GM18868 (cell line): ENCODE measurements at regions not wholly inside any gene's neighbourhood (a gene's known extent, or its start where the extent isn't known, plus 50 kb on each side); places are given as distances from the start of the nearest gene placed in this dataset.

ENCODE experiments used
- ATAC-seq: cut with Tn5 transposase; IDR thresholded peaks from one replicate; pipeline ENCODE4 v1.9.1; 2021; ENCODE audit warnings: mild to moderate bottlenecking, moderate library complexity; ENCODE audit not compliant: unreplicated experiment

DNA sequence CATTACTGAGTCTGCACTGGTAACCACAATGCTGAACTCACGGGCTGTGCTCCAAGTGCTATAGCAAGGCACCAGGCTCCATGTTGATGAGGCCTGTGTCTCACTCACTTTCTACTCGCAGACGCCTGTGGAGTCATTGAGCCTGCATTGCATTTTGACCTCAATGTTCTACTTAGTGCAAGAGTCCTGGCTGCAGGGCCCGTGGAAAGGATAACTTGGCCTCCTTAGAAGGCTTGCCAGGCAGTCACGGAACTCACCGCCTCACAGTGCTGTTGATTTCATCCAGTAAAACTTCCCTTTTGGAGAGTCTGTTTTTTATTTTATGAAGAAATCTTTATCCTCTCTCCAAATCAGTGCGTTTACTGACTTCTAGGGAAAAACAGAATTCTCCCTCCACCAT lies 290.4 kb downstream of the RNF144A start:
- no peak for ATAC-seq

DNA sequence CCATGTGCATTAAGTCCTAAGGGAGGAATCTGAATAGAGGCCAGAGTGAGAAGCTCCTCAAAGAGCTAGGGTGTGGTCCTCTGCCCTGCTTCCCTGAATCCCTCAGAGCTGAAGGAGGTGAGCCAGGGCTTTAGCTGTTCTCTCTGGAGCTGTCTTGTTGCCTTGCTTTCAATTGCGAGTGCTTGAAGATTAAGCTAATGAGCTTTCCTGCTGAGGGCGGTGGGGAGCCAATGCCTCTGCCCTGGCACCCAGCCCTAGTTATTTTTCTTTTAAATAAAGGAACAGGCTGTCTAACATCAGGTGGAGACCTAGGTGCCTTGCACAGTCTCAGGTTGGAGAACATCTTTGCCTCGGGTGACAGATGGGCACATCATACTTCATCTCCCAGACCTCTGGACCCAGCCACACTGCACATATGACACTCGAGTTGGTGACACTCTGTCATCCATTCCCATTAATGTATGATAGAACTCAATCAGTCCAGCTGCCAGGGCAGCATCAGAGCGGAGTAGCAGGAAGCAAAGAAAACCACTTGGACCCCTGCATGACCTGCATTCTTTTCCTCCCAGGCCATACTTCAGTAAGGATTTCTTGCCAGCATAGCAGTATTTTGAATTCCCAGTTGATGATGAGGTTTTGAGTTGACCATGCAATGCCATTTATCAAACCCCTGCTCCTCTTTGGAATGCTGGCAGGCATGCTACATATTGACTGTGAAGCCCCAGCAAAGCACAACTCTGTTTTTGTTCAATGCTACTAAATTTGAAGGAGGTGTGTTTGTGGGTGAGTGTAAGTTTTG lies 292.7 kb downstream of the RNF144A start:
- ATAC-seq: no peak

DNA sequence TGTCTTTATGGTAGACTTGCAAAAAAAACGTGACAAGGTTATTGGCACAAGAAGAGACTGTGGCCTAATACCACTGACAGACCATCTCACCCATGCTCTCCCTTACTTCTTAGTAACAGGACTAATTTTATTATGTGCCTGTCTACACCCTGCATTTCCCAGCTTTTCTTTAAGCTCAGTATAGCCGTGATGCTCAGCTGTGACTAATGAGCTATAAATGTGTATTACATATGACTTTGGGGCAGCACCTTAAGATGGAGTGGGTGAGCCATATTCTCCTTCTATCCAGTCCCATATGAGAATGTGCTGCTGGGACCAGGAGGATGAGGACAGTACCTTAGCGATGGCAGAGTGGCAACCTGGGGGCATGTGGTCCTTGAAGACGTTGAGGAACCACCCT lies 293.5 kb downstream of the RNF144A start:
- no peak for ATAC-seq

DNA sequence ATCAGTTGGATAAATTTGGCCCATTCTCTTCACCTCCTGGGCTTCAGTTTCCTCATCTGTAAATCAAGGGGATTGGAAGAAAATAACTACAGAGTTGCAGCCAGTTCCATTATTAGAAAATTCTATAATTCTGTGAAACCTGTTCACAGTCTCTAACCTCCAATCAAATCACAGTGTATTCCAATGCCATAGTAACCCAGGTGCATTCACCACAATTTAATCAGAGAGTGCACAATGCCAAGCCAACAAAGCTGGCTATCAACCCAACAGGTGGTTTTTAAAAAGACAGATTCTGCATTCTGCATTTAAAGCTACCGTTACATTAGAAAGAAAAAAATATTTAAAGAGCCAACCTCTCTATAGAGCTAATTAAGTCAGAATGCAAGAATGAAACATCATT lies 308.6 kb downstream of the RNF144A start:
- ATAC-seq: no peak

DNA sequence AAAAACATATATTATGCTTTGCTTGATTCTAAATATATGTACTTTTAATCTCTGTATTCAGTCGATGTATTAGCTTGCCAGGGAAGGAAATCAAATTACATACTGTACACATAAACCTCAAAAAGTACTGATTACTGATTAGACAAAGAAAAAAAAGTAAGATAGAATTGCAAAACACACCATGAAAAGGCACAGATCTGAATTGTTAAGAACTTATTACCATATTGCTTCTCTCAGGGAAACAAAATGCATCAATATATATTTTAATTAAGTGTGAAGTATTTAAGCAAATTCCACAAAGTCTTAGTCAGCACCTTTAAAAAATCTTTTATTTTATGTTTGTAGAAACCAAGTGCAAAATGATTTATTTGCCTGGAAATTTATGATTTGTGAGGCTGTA lies 309.3 kb downstream of the RNF144A start:
- no peak for ATAC-seq

DNA sequence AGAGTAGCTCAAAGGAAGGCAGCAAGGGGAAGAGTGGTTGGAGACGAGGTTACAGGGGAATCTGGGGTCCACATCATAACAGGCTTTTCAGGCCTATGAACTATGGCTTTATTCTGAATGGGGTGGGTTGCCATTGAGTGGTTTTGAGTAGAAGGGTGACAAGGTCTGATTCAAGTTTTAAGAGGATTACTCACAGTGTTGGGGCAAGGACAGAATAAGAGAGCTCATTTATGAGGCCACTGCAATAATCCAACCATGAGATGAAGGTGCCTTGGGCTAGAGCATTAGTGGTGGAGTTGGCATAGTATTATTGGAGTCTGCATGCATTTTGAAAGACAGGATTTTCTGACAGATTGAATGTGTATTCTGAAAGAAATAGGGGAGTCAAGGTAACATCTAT lies 315.9 kb downstream of the RNF144A start:
- no peak for ATAC-seq

DNA sequence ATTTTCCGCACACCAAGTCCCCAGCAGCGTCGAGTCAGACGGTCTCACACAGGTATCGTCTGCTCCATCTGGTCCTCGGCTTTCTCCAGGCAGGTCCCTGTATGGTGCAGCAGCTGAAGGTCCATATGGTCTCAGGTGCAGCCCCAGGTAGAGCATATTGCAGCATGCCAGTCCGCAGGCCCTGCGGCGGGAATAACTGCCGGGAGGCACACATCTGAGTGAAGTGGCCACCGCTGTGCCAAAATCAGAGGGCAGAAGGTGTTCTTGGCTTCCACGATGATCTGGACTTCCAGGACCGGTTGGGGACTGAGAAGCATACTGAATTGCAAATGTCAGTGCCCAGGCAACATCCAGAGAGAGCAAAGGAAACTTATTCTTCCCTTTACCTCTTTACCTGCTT lies 320.3 kb downstream of the RNF144A start:
- ATAC-seq: no peak

DNA sequence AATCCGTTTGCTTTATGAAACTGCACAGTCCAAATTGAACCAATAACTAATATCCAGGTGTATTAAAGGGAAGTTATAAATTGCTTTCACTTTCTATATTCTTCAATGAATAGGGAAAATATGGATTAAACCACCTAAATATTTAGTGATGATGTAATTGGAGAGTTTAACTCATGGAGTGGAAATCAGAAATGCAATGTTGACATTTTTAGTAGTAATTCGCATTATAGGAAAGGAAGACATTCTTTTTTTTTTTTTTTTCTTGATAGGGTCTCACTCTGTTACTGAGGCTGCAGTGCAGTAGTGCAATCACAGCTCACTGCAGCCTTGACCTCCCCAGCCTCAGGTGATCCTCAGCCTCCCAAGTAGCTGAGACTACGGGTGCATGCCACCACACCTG lies 321.9 kb downstream of the RNF144A start:
- ATAC-seq: no peak

DNA sequence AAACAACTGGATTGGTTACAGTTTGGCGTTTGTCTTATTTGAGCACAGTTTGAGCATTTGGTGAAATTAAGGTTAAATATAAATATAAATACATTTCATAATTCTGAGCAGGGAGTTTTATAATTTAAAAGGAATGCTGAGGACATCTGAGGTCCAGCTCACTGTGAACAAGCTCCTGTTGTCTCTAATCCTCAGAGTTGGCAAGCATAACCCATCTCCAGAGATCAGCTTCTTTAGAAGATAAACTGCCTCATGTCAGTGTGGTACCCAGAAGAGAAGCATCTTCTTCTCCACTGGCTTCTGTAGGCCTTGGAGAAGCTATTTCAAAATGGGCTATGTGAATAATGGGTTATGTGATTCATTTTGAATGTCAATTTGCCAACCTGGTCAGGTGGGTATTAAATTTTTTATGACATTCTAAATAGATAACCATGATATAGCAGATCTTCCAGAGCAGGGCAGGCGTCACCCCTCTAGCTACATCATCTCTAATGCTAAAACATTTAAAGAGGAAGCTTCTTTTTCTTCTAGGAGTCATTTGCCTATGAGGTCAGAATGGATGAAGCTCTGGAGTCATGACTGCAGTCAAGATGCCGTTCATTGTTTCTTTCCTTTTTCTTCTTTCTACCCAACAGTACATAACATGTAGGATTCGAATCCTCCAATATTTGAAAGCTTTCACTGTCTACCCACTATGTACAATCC lies 324.0 kb downstream of the RNF144A start:
- ATAC-seq: no peak

DNA sequence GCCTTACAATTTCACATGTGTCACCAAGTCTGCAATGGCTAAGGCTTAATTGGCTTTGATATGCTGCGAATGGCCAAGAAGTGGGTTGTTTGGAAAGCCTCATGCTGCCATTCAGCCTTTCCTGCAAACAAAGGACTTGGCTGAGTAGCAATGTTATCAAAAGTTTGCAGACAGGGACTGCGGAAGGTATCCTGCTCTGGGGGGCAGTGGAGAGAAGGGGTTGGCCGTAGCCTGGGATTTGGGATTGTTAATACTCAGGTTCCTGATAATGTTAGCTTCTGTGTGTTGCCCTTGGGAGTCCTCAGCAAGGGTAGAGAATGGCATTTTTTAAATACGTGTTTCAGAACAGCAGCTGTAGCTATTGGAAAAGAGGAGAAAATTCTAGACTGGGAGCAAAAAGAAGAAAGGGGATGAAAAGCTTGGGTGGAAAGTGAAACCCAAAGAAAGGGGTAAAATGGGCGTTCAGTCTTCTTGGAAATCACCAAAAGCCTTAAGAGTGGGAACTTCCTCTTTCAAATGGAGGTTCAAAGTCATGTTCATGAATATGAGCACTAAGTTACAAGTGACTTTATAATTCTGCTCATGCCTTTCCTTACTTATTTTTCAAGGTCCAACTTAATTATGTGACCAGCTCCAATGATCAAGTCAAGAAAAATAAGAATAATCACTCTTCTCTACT lies 325.1 kb downstream of the RNF144A start:
- ATAC-seq: peak; percentile 71

DNA sequence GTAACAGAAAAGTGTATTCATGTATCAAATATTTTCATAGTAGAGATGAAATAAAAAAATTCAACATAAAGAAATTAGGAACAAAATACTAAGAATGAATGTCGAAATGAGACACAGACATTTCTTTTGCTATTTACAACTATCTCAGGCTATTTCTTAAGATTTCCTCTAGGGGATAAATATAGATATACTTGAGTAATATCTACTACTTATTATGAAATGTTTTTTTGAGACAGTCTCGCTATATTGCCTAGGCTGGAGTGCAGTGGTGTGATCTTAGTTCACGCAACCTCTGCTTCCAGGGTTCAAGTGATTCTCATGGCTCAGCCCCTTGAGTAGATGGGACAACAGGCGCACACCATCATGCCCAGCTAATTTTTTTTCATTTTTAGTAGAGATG lies 326.1 kb downstream of the RNF144A start:
- no peak for ATAC-seq

DNA sequence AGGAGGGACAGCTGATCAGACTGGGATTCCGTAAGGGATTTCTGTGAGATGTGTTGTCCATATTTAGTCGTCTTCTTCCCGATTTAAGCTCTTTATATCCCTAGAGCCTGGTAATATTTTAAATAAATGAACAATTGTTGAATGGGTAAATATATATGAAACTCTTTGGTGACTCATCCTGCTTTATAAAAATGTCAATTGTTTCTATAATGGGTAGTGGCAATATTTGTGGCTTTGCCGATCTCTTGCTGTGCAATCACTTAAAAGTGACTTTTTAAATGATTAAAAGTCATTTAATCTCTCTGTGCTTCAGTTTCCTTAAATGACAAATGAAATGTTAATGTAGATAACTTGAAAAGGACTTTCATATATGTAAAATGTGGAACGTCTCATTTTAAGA lies 339.2 kb downstream of the RNF144A start:
- no peak for ATAC-seq

DNA sequence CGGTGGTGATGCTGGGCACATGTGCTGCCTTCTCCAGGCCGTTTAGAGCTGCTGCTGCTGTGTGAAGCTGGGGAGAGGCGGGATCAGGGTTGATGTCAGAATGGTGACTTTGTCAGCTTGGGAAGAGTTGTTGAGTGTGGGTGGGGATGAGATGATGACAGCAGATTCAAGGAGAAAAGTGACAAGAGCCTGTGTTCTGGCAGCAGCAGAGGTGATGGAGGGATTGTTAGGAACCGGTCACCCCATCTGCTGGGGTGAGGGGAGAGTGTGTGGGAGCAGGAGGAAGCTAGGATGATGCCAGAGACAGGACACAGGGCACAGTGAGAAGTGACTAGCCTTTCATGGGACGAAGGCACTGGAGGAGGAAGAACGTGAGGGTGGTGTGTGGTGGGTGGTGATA lies 345.5 kb downstream of the RNF144A start:
- ATAC-seq: no peak

DNA sequence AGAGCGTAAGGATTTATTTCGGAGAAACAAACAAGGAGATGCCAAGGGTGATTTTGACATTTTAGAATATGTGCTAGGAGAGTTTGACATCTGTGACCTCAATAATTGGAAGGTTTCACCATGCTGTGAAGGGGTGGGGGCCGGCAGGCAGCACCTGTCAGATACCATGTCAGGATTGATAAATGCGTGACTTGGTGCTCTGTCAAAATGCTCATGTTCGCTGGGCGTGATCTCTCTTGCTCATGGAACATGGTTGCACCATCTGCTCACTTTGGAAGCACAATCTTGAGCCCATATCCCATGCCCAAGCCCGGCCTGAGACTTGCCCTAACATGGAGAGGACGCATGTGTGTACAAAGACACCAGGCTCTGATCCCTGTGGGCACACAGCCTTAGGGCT lies 347.6 kb downstream of the RNF144A start:
- ATAC-seq: no peak

DNA sequence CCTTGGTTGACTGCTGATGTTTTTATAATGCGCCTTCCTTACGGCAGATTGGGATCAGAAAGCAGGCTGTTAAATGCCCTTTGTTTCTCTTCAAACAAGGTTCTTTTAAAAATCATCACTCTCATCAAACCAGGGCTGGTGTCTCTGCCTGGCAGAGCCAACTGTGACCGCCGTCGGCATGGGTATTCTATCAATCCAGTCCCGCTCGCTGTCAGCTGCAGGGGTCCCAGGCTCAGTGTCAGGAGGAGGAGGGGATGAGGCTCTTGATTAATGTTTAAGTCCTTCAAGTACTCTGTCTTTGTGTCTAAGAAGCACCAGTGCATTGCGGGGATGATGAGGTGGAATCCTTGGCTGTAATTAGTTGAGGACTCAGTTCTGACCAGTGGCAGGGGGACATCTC lies 348.1 kb downstream of the RNF144A start:
- no peak for ATAC-seq

DNA sequence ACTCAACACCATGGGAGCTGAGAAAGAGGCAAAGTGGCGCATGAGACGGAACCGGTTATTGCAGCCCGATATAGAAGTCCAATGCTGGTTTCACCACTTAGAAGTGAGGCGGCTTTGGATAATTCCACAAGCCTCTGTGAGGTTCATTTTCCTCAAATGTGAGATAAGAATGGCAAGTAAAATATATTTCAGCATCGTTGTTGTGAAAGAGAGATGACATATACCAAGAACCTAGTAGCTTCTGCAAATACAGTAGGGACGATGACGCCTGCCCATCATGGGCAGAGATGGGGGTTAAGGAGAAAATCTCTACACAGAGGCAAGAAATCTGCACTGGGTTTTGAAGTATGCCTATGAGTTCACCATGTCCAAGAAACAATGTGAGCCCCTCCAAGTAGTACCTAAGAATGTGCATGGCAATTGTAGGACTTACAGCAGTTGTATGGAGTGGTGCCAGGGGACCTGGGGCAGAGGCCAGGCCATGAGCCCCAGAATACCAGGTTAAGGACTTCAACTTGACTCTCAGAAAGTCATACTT lies 352.0 kb downstream of the RNF144A start:
- ATAC-seq: no peak

DNA sequence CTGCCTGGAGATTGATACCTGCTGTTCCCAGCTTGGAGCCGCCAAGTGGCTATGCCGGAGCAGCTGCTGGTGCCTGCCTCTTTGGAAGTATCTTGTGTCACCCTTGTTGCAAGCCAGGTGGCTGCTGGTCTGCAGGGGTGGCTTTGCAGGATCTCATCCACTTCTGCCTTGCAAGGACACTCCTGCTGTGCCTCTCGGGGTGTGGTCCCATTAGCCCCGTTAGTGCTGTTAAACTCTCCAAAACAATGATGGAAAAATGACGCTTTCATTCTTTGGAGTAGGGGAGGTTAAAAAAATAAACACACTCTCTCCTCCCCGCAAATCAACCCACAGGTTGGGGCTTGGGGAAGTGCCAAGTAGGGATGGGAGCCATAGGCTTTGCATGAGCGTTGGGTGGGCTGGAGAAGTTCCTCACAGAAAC lies 352.8 kb downstream of the RNF144A start:
- no peak for ATAC-seq

DNA sequence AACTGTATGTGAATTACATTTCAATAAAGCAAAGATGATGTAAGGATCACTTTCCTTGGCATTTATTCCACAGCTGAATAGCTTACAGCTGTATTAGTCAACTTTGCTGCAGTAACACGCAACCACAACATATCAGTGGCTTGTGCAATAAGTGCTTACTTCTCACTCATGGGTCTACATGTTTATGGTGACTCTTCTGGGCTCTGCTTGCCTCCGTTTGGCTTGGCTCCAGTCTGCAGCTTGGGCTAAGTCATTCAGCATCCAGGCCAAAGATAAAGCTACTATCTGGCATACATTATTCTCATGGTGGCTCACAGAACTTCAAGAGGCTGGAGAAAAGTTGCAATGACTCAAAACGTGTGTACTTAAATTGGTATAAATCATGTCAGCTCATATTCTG lies 355.0 kb downstream of the RNF144A start:
- ATAC-seq: no peak

DNA sequence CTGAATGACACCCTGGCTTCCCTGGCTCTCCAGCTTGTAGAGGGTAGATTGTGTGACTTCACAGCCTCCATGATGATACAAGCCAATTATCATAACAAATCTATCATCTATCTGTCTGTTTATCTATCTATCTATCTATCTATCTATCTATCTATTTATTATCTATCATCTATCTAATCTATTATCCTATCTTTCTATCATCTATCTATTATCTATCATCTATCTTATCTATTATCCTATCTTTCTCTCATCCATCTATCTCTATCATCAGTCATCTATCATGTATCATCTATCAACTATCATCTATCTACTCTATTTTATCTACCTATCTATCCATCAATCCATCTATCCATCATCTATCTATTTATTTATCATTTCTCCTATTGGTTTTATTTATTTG lies 361.8 kb downstream of the RNF144A start:
- ATAC-seq: no peak

DNA sequence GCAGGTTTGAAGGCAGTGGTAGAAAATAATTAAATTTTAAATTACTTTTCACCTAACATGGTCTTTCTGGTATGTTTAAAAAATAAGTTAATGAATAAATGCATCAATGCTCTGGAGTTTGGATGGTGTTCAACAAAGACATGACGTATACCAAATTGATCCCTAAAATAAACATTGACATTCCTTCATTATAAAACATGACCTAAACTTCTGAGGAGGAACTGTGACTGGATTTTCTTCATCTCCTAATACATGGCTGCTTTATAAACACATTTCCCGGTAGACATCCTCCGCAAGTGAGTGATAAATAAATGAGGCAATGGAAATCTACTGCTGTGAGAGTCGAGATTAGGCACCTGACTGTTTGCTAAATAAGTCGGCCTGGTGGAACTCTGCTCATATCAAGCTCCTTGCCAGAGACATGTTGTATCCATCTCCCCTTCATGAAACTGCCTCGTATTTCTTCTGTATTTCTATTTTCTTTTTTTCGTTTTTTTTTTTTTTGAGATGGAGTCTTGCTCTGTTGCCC lies 362.3 kb downstream of the RNF144A start:
- no peak for ATAC-seq

DNA sequence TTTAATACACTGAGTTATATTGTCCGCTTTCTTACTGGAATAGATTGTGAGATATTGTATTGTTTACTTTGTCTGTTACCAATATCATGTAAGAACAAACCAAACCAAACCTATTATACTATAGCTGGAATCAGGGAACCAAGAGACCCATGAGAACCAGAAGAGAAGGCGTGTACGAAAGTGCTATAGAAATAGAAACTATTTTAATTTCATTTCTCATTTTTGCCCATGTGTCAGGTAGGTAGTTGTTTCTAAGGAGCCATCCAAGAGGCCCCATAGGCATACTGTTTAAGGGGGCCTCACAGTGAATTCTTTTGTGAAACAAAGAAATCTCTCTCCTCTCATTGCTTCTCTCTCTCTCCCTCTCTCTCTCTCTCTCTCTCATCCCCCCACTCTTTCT lies 363.6 kb downstream of the RNF144A start:
- peak; percentile 67 for ATAC-seq
